H1 (cell line): ENCODE measurements at regions not wholly inside any gene's neighbourhood (a gene's known extent, or its start where the extent isn't known, plus 50 kb on each side); places are given as distances from the start of the nearest gene placed in this dataset.

Experiments
- POLR2A ChIP-seq, 2 experiments: IDR thresholded peaks; 1 replicate in 1 of 2; 2 replicates in 1 of 2; pipeline ENCODE4 v1.6.1; 2011; ENCODE audit warnings: low read depth in 2 of 2, low read length in 2 of 2, mild to moderate bottlenecking in 2 of 2; ENCODE audit errors: control extremely low read depth in 1 of 2
- POLR2AphosphoS5 ChIP-seq: IDR thresholded peaks from 2 replicates; pipeline ENCODE4 v1.6.1; 2011; ENCODE audit warnings: low read depth, low read length
- RFX5 ChIP-seq: IDR thresholded peaks from 2 replicates; pipeline ENCODE4 v1.6.1; 2011; ENCODE audit warnings: low read depth, low read length, improper control_type of control experiment, borderline replicate concordance
- TAF7 ChIP-seq: optimal IDR thresholded peaks from 2 replicates; pipeline ENCODE3; 2011; ENCODE audit warnings: low read depth, mild to moderate bottlenecking, inconsistent platforms, low read length, moderate library complexity, borderline replicate concordance

DNA sequence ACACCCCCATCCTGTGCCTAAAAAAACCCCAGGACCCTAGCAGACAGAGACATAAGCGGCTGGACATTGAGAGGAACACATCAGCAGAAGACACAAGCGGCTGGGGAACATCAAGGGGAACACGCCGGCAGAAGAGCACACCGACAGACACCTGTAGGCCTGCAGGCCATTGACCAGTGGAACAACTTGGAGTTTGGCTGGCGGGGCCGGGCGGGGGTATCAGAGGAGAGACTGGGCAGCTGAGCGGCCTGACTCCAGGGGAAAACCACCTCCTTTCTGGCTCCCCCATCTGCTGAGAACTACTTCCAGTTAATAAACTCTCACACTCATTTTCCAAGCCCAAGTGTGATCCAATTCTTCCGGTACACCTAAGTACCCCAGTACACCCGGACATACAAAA is 264.7 kb upstream of the ISX start (continued):
- TF ChIP-seq RFX5 = no peak
- TF ChIP-seq POLR2AphosphoS5 = no peak
- TF ChIP-seq TAF7 = no peak
- no peak for TF ChIP-seq POLR2A (IDR thresholded peaks at IDR 0.05; ENCODE audit: control extremely low read depth in 1 of 2, low read depth in 2 of 2, low read length in 2 of 2)
